ENCODE measurements at regions not wholly inside any gene's neighbourhood (a gene's known extent, or its start where the extent isn't known, plus 50 kb on each side); places are given as distances from the start of the nearest gene placed in this dataset.

DNA sequence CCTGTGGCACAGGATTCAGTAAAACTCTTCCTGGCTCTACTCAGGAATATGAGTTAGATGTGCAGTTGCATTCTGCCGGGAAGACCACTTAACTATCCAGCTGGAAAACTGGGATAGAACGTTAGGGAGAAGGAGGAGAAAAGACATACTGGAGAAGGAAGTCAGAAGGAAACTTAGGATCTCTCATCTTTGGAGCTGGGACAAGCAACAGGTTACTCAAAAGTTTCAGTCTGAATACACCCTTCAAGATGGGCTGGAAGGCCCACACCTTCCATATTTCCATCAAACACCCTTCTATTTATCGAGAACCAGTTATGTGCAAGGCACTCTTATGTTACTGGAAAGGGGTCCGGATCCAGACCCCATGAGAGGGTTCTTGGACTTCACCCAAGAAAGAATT lies 440.4 kb upstream of the NRP1 start:
- no peak for TF ChIP-seq POLR2A (IDR thresholded peaks at IDR 0.05)
- TF ChIP-seq, protein P1, sequence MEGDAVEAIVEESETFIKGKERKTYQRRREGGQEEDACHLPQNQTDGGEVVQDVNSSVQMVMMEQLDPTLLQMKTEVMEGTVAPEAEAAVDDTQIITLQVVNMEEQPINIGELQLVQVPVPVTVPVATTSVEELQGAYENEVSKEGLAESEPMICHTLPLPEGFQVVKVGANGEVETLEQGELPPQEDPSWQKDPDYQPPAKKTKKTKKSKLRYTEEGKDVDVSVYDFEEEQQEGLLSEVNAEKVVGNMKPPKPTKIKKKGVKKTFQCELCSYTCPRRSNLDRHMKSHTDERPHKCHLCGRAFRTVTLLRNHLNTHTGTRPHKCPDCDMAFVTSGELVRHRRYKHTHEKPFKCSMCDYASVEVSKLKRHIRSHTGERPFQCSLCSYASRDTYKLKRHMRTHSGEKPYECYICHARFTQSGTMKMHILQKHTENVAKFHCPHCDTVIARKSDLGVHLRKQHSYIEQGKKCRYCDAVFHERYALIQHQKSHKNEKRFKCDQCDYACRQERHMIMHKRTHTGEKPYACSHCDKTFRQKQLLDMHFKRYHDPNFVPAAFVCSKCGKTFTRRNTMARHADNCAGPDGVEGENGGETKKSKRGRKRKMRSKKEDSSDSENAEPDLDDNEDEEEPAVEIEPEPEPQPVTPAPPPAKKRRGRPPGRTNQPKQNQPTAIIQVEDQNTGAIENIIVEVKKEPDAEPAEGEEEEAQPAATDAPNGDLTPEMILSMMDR (IDR thresholded peaks at IDR 0.05), result no peak
